PC-3 (cell line): ENCODE measurements at regions not wholly inside any gene's neighbourhood (a gene's known extent, or its start where the extent isn't known, plus 50 kb on each side); places are given as distances from the start of the nearest gene placed in this dataset.

Experiments used
- ATAC-seq: fragments of 200-7000 bp; cut with Tn5 transposase; 2 replicates; pipeline ENCODE4 v1.9.1; 2020; ENCODE audit warnings: mild to moderate bottlenecking, moderate library complexity
- BruUV-seq: library from RNA; stranded (reverse); fragments of 400-500 nt; replicated peaks from 2 replicates; lab custom pipeline; 2021; lab: Mats Ljungman, UMichigan
- CTCF ChIA-PET: fragments of 300-600 bp; sonication (Branson Sonifier 250); formaldehyde crosslinking; loops from one replicate; lab custom pipeline; 2022; ENCODE audit warnings: antibody characterized with exemption; lab: Charles Lee
- POLR2A ChIA-PET: fragments of 300-600 bp; sonication (Branson Sonifier 250); formaldehyde crosslinking; loops from one replicate; lab custom pipeline; 2022; ENCODE audit warnings: antibody characterized with exemption; ENCODE audit not compliant: unreplicated experiment; lab: Charles Lee
- DNase-seq: peaks from one replicate; pipeline ENCODE4 v3.0.0-alpha.2; 2015
- H2AFZ ChIP-seq: fragments of 300-600 bp; sonication (generic); 2 replicates; pipeline ENCODE4 v1.6.0; 2016; ENCODE audit warnings: antibody characterized with exemption, low read length
- H3F3A ChIP-seq: fragments of 300-600 bp; sonication (generic); one replicate; pipeline ENCODE4 v1.6.0; 2017; ENCODE audit warnings: antibody characterized with exemption, low read length, control low read depth, mild to moderate bottlenecking; ENCODE audit not compliant: unreplicated experiment
- H3K27ac ChIP-seq: fragments of 300-600 bp; sonication (generic); 2 replicates; pipeline ENCODE4 v1.5.1; 2016; ENCODE audit warnings: mild to moderate bottlenecking, low read length
- H3K27me3 ChIP-seq: fragments of 300-600 bp; sonication (generic); 2 replicates; pipeline ENCODE4 v1.6.1; 2016; ENCODE audit warnings: low read length, mixed read lengths
- H3K36me3 ChIP-seq: fragments of 300-600 bp; sonication (generic); 2 replicates; pipeline ENCODE4 v1.6.1; 2016; ENCODE audit warnings: low read depth, mixed run types, low read length, mixed read lengths
- H3K4me1 ChIP-seq: fragments of 300-600 bp; sonication (generic); 2 replicates; pipeline ENCODE4 v1.5.1; 2016; ENCODE audit warnings: low read length; ENCODE audit not compliant: insufficient read depth
- H3K4me2 ChIP-seq: fragments of 300-600 bp; sonication (generic); 2 replicates; pipeline ENCODE4 v1.6.0; 2016; ENCODE audit warnings: low read length
- H3K4me3 ChIP-seq: fragments of 300-600 bp; sonication (generic); 2 replicates; pipeline ENCODE4 v1.5.1; 2016; ENCODE audit warnings: mild to moderate bottlenecking, low read length, mixed read lengths
- H3K79me2 ChIP-seq: fragments of 300-600 bp; sonication (generic); 2 replicates; pipeline ENCODE4 v1.6.1; 2017; ENCODE audit warnings: low read length, mixed read lengths
- H3K9ac ChIP-seq: fragments of 300-600 bp; sonication (generic); 2 replicates; pipeline ENCODE4 v1.6.0; 2016; ENCODE audit warnings: mild to moderate bottlenecking, low read length
- H3K9me2 ChIP-seq: fragments of 300-600 bp; sonication (generic); replicated peaks from 2 replicates; pipeline ENCODE4 v1.6.1; 2016; ENCODE audit warnings: mixed run types, low read length, mixed read lengths
- H3K9me3 ChIP-seq: fragments of 300-600 bp; sonication (generic); 2 replicates; pipeline ENCODE4 v1.6.1; 2016; ENCODE audit warnings: low read length, mixed read lengths
- H4K20me1 ChIP-seq: fragments of 300-600 bp; sonication (generic); 2 replicates; pipeline ENCODE4 v1.6.1; 2016; ENCODE audit warnings: low read length, mixed read lengths
- EZH2 ChIP-seq: fragments of 300-600 bp; sonication (generic); IDR thresholded peaks from one replicate; pipeline ENCODE4 v1.6.1; 2017; ENCODE audit warnings: antibody characterized with exemption, mild to moderate bottlenecking, low read length; ENCODE audit not compliant: unreplicated experiment
- EZH2phosphoT487 ChIP-seq: fragments of 300-600 bp; sonication (generic); IDR thresholded peaks from 2 replicates; pipeline ENCODE4 v1.6.1; 2018; ENCODE audit warnings: mild to moderate bottlenecking, antibody characterized with exemption, low read length, borderline replicate concordance
- intact Hi-C: fragments of 100-400 bp; cut with micrococcal nuclease; formaldehyde crosslinking; loops from 2 replicates; pipeline ENCODE4 v1.9.0; 2023
- TF ChIP-seq, protein P1 (sequence below): fragments of 300-600 bp; sonication (generic); conservative IDR thresholded peaks from 2 replicates; pipeline ENCODE4 v1.5.1; 2017; ENCODE audit warnings: antibody characterized with exemption, low read depth, mild to moderate bottlenecking, low read length

GRCh38 chr19:30968210-30968609 is 381.0 kb downstream of the TSHZ3 start:
- H3K27me3 ChIP-seq = no peaks in the 10 kb centered on the region
- H3K79me2 ChIP-seq = no peaks in the 10 kb centered on the region
- H3K27ac ChIP-seq = no peak overlapping the region
- DNase-seq (no peak), ATAC-seq (no peak)
- ChIA-PET POLR2A (no interaction called here), CTCF (no interaction called here)
- H3K4me3 ChIP-seq = no peak overlapping the region
- no TSS peak for BruUV-seq
- TF ChIP-seq, protein P1, sequence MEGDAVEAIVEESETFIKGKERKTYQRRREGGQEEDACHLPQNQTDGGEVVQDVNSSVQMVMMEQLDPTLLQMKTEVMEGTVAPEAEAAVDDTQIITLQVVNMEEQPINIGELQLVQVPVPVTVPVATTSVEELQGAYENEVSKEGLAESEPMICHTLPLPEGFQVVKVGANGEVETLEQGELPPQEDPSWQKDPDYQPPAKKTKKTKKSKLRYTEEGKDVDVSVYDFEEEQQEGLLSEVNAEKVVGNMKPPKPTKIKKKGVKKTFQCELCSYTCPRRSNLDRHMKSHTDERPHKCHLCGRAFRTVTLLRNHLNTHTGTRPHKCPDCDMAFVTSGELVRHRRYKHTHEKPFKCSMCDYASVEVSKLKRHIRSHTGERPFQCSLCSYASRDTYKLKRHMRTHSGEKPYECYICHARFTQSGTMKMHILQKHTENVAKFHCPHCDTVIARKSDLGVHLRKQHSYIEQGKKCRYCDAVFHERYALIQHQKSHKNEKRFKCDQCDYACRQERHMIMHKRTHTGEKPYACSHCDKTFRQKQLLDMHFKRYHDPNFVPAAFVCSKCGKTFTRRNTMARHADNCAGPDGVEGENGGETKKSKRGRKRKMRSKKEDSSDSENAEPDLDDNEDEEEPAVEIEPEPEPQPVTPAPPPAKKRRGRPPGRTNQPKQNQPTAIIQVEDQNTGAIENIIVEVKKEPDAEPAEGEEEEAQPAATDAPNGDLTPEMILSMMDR = no peak; the same call in 1 of the 2 replicates
- TF ChIP-seq EZH2phosphoT487 (no peak), EZH2 (no peak)
- intact Hi-C loops = no loop called here
- H3K9ac ChIP-seq = no peak overlapping the region
- no peaks in the 10 kb centered on the region for H3K9me2 ChIP-seq
- H3K36me3 ChIP-seq = no peaks in the 10 kb centered on the region
- H3K4me1 ChIP-seq = no peaks in the 10 kb centered on the region
- no peaks in the 10 kb centered on the region for H4K20me1 ChIP-seq
- no peaks in the 10 kb centered on the region for H3F3A ChIP-seq
- H3K4me2 ChIP-seq = no peak overlapping the region
- H2AFZ ChIP-seq = no peak overlapping the region
- no peaks in the 10 kb centered on the region for H3K9me3 ChIP-seq

DNA sequence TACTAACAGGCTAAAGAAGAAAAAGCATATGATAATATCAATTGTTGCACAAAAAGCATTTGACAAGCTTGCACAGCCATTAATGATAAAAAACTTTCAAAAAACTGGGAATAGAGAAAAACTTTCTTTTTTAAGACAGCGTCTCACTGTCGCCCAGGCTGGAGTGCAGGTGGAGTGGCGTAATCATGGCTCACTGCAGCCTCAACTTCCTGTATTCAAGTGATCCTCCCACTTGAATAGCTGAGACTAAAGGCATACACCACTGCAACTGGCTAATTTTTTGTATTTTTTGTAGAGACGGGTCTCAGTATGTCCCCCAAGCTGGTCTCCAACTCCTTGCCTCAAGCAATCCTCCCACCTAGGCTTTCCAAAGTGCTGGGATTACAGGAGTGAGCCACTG is 382.8 kb downstream of the TSHZ3 start:
- CTCF ChIA-PET = no interaction called here
- intact Hi-C loops = no loop called here

GRCh38 chr19:30959011-30959410 is 390.2 kb downstream of the TSHZ3 start:
- H3K27me3 ChIP-seq = no peaks in the 10 kb centered on the region
- H3F3A ChIP-seq = no peaks in the 10 kb centered on the region
- no peaks in the 10 kb centered on the region for H3K9me3 ChIP-seq
- ATAC-seq (no peak), DNase-seq (no peak)
- POLR2A ChIA-PET = no interaction called here
- no peaks in the 10 kb centered on the region for H4K20me1 ChIP-seq
- no TSS peak for BruUV-seq
- H3K4me2 ChIP-seq = no peak overlapping the region
- no peak overlapping the region for H3K9ac ChIP-seq
- CTCF ChIA-PET = no interaction called here
- H3K27ac ChIP-seq = no peak overlapping the region
- intact Hi-C loops = no loop called here
- no peaks in the 10 kb centered on the region for H3K4me1 ChIP-seq
- no peaks in the 10 kb centered on the region for H3K79me2 ChIP-seq
- TF ChIP-seq, protein P1 = no peak
- TF ChIP-seq EZH2 (no peak), EZH2phosphoT487 (no peak)
- H3K9me2 ChIP-seq = no peaks in the 10 kb centered on the region
- no peaks in the 10 kb centered on the region for H3K36me3 ChIP-seq
- no peak overlapping the region for H3K4me3 ChIP-seq
- H2AFZ ChIP-seq = no peak overlapping the region

More for the DNA sequence above, 382.8 kb downstream of the TSHZ3 start:
- Histone ChIP-seq H3K4me1 (no peaks in the 10 kb centered on the region), H3K27ac (no peak overlapping the region), H3K9ac (no peak overlapping the region), H3K9me3 (no peaks in the 10 kb centered on the region), H3K4me3 (no peak overlapping the region), H3F3A (no peaks in the 10 kb centered on the region), H3K79me2 (no peaks in the 10 kb centered on the region), H2AFZ (no peak overlapping the region), H3K36me3 (no peaks in the 10 kb centered on the region), H3K4me2 (no peak overlapping the region), H4K20me1 (no peaks in the 10 kb centered on the region), H3K9me2 (no peaks in the 10 kb centered on the region), H3K27me3 (no peaks in the 10 kb centered on the region)
- POLR2A ChIA-PET = no interaction called here
- DNase-seq = no peak
- no TSS peak for BruUV-seq
- ATAC-seq = no peak
- TF ChIP-seq EZH2 = no peak
- TF ChIP-seq, protein P1 = no peak
- TF ChIP-seq EZH2phosphoT487 = no peak
